ENCODE measurements at regions not wholly inside any gene's neighbourhood (a gene's known extent, or its start where the extent isn't known, plus 50 kb on each side); places are given as distances from the start of the nearest gene placed in this dataset.

- Histone ChIP-seq H3K9me3 (ENCODE audit: control insufficient read depth in 2 of 2, low read length in 2 of 2) (no peaks in the 10 kb centered on the region), H3K4me3 (ENCODE audit: low read depth, low read length) (no peak overlapping the region), H3K36me3 (ENCODE audit: control insufficient read depth, insufficient read depth, low read length) (no peaks in the 10 kb centered on the region), H3K27me3 (ENCODE audit: control insufficient read depth, insufficient read depth, low read length) (no peaks in the 10 kb centered on the region), H3K4me1 (ENCODE audit: control insufficient read depth, insufficient read depth, low read length, poor library complexity, severe bottlenecking) (no peaks in the 10 kb centered on the region), H3K27ac (ENCODE audit: insufficient read depth, low read length, poor library complexity, severe bottlenecking) (no peak overlapping the region)
- no peak overlapping the region for H3K4me3 Mint-ChIP-seq
- DNase-seq = no peak
- ATAC-seq (ENCODE audit: low read depth in 2 of 2) = no peak
- no peak overlapping the region for H3K27ac Mint-ChIP-seq
- no peaks in the 10 kb centered on the region for H3K27me3 Mint-ChIP-seq
- no peaks in the 10 kb centered on the region for H3K4me1 Mint-ChIP-seq
- peaks cover 0 to 1% (median 0%) of the 10 kb centered on the region in 7 donors for H3K9me3 Mint-ChIP-seq
- no peaks in the 10 kb centered on the region for H3K36me3 Mint-ChIP-seq
These were observed 134.8 kb upstream of the PDE5A start for GRCh38 chr4:119763386-119763785.

DNA sequence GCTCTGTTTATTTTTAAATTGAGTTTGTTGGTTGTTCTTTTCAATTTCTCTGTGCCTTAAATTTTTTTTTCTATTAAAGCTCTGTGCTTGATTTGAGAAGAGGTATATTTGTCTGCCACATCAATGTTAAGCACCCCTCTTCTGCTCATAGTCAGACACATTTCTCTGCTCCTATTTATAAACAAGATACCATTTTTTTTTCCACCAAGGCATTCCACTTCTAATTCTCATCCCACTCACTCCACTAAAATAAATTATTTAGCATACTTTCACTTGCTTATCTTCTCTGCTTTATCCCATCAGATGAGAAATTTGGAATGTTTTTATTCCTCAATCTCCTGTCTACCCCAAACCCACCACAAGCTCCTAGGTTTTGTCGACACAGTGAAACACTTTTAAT is 127.0 kb upstream of the PDE5A start:
- Histone ChIP-seq H3K36me3 (ENCODE audit: control insufficient read depth, insufficient read depth, low read length) (no peaks in the 10 kb centered on the region), H3K27ac (ENCODE audit: insufficient read depth, low read length, poor library complexity, severe bottlenecking) (no peak overlapping the region), H3K4me1 (ENCODE audit: control insufficient read depth, insufficient read depth, low read length, poor library complexity, severe bottlenecking) (no peaks in the 10 kb centered on the region), H3K27me3 (ENCODE audit: control insufficient read depth, insufficient read depth, low read length) (no peaks in the 10 kb centered on the region), H3K9me3 (ENCODE audit: control insufficient read depth in 2 of 2, low read length in 2 of 2) (no peaks in the 10 kb centered on the region), H3K4me3 (ENCODE audit: low read depth, low read length) (no peak overlapping the region)
- Mint-ChIP-seq H3K36me3 (no peaks in the 10 kb centered on the region), H3K27ac (no peak overlapping the region), H3K4me1 (no peaks in the 10 kb centered on the region), H3K9me3 (peaks cover 0 to 2% (median 0%) of the 10 kb centered on the region in 7 donors), H3K4me3 (no peak overlapping the region), H3K27me3 (peaks cover under 1% of the 10 kb centered on the region)
- ATAC-seq (ENCODE audit: low read depth in 2 of 2) = no peak
- no peak for DNase-seq

GRCh38 chr4:119752936-119753335 is 124.3 kb upstream of the PDE5A start:
- no peaks in the 10 kb centered on the region for H3K4me1 Mint-ChIP-seq
- no peaks in the 10 kb centered on the region for H3K9me3 ChIP-seq (ENCODE audit: control insufficient read depth in 2 of 2, low read length in 2 of 2)
- H3K27ac Mint-ChIP-seq = no peak overlapping the region
- no peaks in the 10 kb centered on the region for H3K27me3 ChIP-seq (ENCODE audit: control insufficient read depth, insufficient read depth, low read length)
- no peak overlapping the region for H3K4me3 Mint-ChIP-seq
- no peaks in the 10 kb centered on the region for H3K36me3 ChIP-seq (ENCODE audit: control insufficient read depth, insufficient read depth, low read length)
- ATAC-seq (ENCODE audit: low read depth in 2 of 2) (no peak), DNase-seq (no peak)
- H3K27me3 Mint-ChIP-seq = peaks cover 4% of the 10 kb centered on the region
- no peak overlapping the region for H3K27ac ChIP-seq (ENCODE audit: insufficient read depth, low read length, poor library complexity, severe bottlenecking)
- peaks cover 0 to 4% (median 0%) of the 10 kb centered on the region in 7 donors for H3K9me3 Mint-ChIP-seq
- no peaks in the 10 kb centered on the region for H3K4me1 ChIP-seq (ENCODE audit: control insufficient read depth, insufficient read depth, low read length, poor library complexity, severe bottlenecking)
- H3K4me3 ChIP-seq (ENCODE audit: low read depth, low read length) = no peak overlapping the region
- H3K36me3 Mint-ChIP-seq = no peaks in the 10 kb centered on the region

DNA sequence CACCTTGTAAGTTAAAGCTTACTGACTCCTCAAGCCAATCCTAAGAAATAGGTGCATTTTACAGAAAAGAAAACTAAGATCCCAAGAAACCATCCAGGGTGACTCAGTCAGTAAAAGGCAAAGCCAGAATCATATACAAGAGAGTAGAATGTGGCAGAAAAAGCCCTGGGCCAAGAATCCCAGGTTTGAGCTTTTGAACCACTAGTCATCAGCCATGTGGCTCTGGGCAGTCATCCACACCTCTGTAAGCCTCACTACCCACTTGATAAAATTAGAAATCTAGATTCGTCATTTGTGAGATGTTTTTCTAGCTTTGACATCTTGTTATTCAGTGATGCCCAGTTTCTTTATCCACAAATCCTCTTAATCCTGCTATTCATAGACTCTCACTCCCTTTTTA is 122.2 kb upstream of the PDE5A start:
- H3K27me3 ChIP-seq (ENCODE audit: control insufficient read depth, insufficient read depth, low read length) = no peaks in the 10 kb centered on the region
- ATAC-seq (ENCODE audit: low read depth in 2 of 2) (no peak), DNase-seq (no peak)
- H3K4me1 ChIP-seq (ENCODE audit: control insufficient read depth, insufficient read depth, low read length, poor library complexity, severe bottlenecking) = no peaks in the 10 kb centered on the region
- no peaks in the 10 kb centered on the region for H3K9me3 ChIP-seq (ENCODE audit: control insufficient read depth in 2 of 2, low read length in 2 of 2)
- no peak overlapping the region for H3K27ac ChIP-seq (ENCODE audit: insufficient read depth, low read length, poor library complexity, severe bottlenecking)
- no peak overlapping the region for H3K4me3 ChIP-seq (ENCODE audit: low read depth, low read length)
- Mint-ChIP-seq H3K27ac (no peak overlapping the region), H3K36me3 (no peaks in the 10 kb centered on the region), H3K27me3 (peaks cover 4% of the 10 kb centered on the region), H3K4me1 (no peaks in the 10 kb centered on the region), H3K9me3 (peaks cover 0 to 3% (median 0%) of the 10 kb centered on the region in 7 donors), H3K4me3 (no peak overlapping the region)
- no peaks in the 10 kb centered on the region for H3K36me3 ChIP-seq (ENCODE audit: control insufficient read depth, insufficient read depth, low read length)

DNA sequence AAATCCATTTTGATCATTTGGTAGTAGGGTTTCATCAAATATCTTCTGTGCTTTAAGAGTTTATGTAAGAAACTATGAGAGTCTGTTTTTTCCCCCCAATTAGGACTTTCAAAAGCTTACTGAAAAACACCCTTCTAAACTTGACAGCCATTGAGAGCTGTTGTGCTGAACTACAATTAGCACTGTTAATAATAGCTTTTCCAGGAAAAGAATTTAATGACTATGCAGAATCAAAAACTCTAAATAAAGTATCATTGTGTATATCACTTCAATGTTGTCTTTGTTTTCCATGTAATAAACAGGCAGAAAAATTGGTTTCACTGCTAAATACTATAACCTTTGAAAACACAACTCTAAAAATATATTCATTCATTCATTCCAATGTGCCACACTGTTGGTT is 121.4 kb upstream of the PDE5A start:
- Histone ChIP-seq H3K4me3 (ENCODE audit: low read depth, low read length) (no peak overlapping the region), H3K9me3 (ENCODE audit: control insufficient read depth in 2 of 2, low read length in 2 of 2) (no peaks in the 10 kb centered on the region), H3K4me1 (ENCODE audit: control insufficient read depth, insufficient read depth, low read length, poor library complexity, severe bottlenecking) (no peaks in the 10 kb centered on the region), H3K36me3 (ENCODE audit: control insufficient read depth, insufficient read depth, low read length) (no peaks in the 10 kb centered on the region), H3K27me3 (ENCODE audit: control insufficient read depth, insufficient read depth, low read length) (no peaks in the 10 kb centered on the region), H3K27ac (ENCODE audit: insufficient read depth, low read length, poor library complexity, severe bottlenecking) (no peak overlapping the region)
- Mint-ChIP-seq H3K36me3 (no peaks in the 10 kb centered on the region), H3K27ac (no peak overlapping the region), H3K9me3 (peaks cover 0 to 3% (median 0%) of the 10 kb centered on the region in 7 donors), H3K4me1 (no peaks in the 10 kb centered on the region), H3K4me3 (no peak overlapping the region), H3K27me3 (peaks cover 4% of the 10 kb centered on the region)
- ATAC-seq (ENCODE audit: low read depth in 2 of 2) (no peak), DNase-seq (no peak)

GRCh38 chr4:119748853-119749252 is 120.2 kb upstream of the PDE5A start:
- ATAC-seq (ENCODE audit: low read depth in 2 of 2) (no peak), DNase-seq (no peak)
- no peaks in the 10 kb centered on the region for H3K9me3 ChIP-seq (ENCODE audit: control insufficient read depth in 2 of 2, low read length in 2 of 2)
- H3K4me3 Mint-ChIP-seq = no peak overlapping the region
- H3K4me3 ChIP-seq (ENCODE audit: low read depth, low read length) = no peak overlapping the region
- no peaks in the 10 kb centered on the region for H3K36me3 Mint-ChIP-seq
- peaks cover 0 to 3% (median 0%) of the 10 kb centered on the region in 7 donors for H3K9me3 Mint-ChIP-seq
- no peaks in the 10 kb centered on the region for H3K4me1 Mint-ChIP-seq
- no peaks in the 10 kb centered on the region for H3K27me3 ChIP-seq (ENCODE audit: control insufficient read depth, insufficient read depth, low read length)
- H3K27me3 Mint-ChIP-seq = peaks cover 4% of the 10 kb centered on the region
- H3K4me1 ChIP-seq (ENCODE audit: control insufficient read depth, insufficient read depth, low read length, poor library complexity, severe bottlenecking) = no peaks in the 10 kb centered on the region
- no peaks in the 10 kb centered on the region for H3K36me3 ChIP-seq (ENCODE audit: control insufficient read depth, insufficient read depth, low read length)
- no peak overlapping the region for H3K27ac Mint-ChIP-seq
- H3K27ac ChIP-seq (ENCODE audit: insufficient read depth, low read length, poor library complexity, severe bottlenecking) = no peak overlapping the region

GRCh38 chr4:119746951-119747350 is 118.3 kb upstream of the PDE5A start:
- H3K4me1 Mint-ChIP-seq = no peaks in the 10 kb centered on the region
- no peaks in the 10 kb centered on the region for H3K36me3 ChIP-seq (ENCODE audit: control insufficient read depth, insufficient read depth, low read length)
- H3K27ac Mint-ChIP-seq = no peak overlapping the region
- H3K36me3 Mint-ChIP-seq = no peaks in the 10 kb centered on the region
- H3K27ac ChIP-seq (ENCODE audit: insufficient read depth, low read length, poor library complexity, severe bottlenecking) = no peak overlapping the region
- H3K4me1 ChIP-seq (ENCODE audit: control insufficient read depth, insufficient read depth, low read length, poor library complexity, severe bottlenecking) = no peaks in the 10 kb centered on the region
- peaks cover 0 to 3% (median 0%) of the 10 kb centered on the region in 7 donors for H3K9me3 Mint-ChIP-seq
- ATAC-seq (ENCODE audit: low read depth in 2 of 2) (no peak), DNase-seq (no peak)
- no peaks in the 10 kb centered on the region for H3K9me3 ChIP-seq (ENCODE audit: control insufficient read depth in 2 of 2, low read length in 2 of 2)
- H3K27me3 Mint-ChIP-seq = peaks cover 4% of the 10 kb centered on the region
- H3K27me3 ChIP-seq (ENCODE audit: control insufficient read depth, insufficient read depth, low read length) = no peaks in the 10 kb centered on the region
- H3K4me3 Mint-ChIP-seq = no peak overlapping the region
- H3K4me3 ChIP-seq (ENCODE audit: low read depth, low read length) = no peak overlapping the region

DNA sequence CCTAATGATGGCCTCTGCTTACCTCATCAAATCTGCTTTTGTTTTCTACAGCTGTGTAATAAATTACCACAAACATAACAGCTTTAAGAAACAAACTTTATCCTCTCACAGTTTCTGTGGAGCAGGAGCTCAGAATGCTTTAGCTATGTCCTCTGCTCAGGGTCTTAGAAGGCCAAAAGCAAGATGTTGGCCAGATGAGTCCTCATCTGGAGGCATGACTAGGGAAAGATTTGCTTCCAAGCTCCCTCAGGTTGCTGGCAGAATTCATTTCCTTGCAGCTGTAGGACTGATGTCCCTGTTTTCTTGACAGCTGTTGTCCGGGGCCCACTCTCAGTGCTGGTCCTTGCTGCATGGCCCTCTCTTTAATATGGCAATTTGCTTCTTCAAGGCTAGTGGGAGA is 116.7 kb upstream of the PDE5A start:
- DNase-seq = no peak
- H3K9me3 ChIP-seq (ENCODE audit: control insufficient read depth in 2 of 2, low read length in 2 of 2) = no peaks in the 10 kb centered on the region
- H3K4me3 Mint-ChIP-seq = no peak overlapping the region
- H3K27me3 ChIP-seq (ENCODE audit: control insufficient read depth, insufficient read depth, low read length) = no peaks in the 10 kb centered on the region
- no peak for ATAC-seq (ENCODE audit: low read depth in 2 of 2)
- H3K27ac Mint-ChIP-seq = no peak overlapping the region
- no peaks in the 10 kb centered on the region for H3K4me1 Mint-ChIP-seq
- H3K36me3 Mint-ChIP-seq = no peaks in the 10 kb centered on the region
- peaks cover under 1% of the 10 kb centered on the region for H3K27me3 Mint-ChIP-seq
- H3K4me3 ChIP-seq (ENCODE audit: low read depth, low read length) = no peak overlapping the region
- H3K9me3 Mint-ChIP-seq = peaks cover 0 to 2% (median 0%) of the 10 kb centered on the region in 7 donors
- H3K36me3 ChIP-seq (ENCODE audit: control insufficient read depth, insufficient read depth, low read length) = no peaks in the 10 kb centered on the region
- H3K27ac ChIP-seq (ENCODE audit: insufficient read depth, low read length, poor library complexity, severe bottlenecking) = no peak overlapping the region
- H3K4me1 ChIP-seq (ENCODE audit: control insufficient read depth, insufficient read depth, low read length, poor library complexity, severe bottlenecking) = no peaks in the 10 kb centered on the region
